ENCODE measurements at regions not wholly inside any gene's neighbourhood (a gene's known extent, or its start where the extent isn't known, plus 50 kb on each side); places are given as distances from the start of the nearest gene placed in this dataset.

DNA sequence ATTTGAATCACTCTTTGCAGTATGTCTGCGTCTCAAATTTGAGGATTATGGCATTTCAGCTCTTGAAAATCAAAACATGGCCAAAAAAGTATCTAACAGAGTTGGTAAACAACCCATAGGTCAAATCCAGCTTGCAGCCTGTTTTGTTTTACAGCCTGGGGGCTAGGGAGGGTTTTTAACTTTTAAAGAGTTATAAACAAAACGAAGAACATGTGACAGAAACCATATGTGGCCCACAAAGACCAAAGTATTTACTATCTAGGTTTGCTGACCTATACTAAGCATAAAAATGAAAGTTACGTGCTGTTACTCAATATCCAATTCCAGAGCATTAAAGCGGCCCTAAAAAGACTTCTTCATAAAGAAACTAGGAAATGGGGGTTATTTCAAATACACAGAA lies 55.5 kb upstream of the STARD3NL start:
- H3K18ac ChIP-seq (ENCODE audit: low read depth, low read length): no peak overlapping the region
- no peak overlapping the region for H2AK5ac ChIP-seq (ENCODE audit: low read depth, low read length)
- H3K36me3 ChIP-seq (ENCODE audit: control insufficient read depth, insufficient read depth, low read length): no peaks in the 10 kb centered on the region
- H3K4me3 ChIP-seq (ENCODE audit: insufficient read depth, low read depth, low read length): no peak overlapping the region
- no peak overlapping the region for H2BK120ac ChIP-seq (ENCODE audit: low read depth, low read length)
- H3K4ac ChIP-seq (ENCODE audit: low read depth, low read length): no peak overlapping the region
- no peak for TF ChIP-seq MAZ (IDR thresholded peaks at IDR 0.05; ENCODE audit: borderline replicate concordance, low read depth, low read length)
- TF ChIP-seq POLR2A (IDR thresholded peaks at IDR 0.05; ENCODE audit: low read depth, low read length): no peak
- TF ChIP-seq MXI1 (IDR thresholded peaks at IDR 0.05; ENCODE audit: borderline replicate concordance, low read depth, low read length): no peak
- no peak for TF ChIP-seq CHD1 (IDR thresholded peaks at IDR 0.05; ENCODE audit: low read depth, low read length)
- TF ChIP-seq, protein P1, sequence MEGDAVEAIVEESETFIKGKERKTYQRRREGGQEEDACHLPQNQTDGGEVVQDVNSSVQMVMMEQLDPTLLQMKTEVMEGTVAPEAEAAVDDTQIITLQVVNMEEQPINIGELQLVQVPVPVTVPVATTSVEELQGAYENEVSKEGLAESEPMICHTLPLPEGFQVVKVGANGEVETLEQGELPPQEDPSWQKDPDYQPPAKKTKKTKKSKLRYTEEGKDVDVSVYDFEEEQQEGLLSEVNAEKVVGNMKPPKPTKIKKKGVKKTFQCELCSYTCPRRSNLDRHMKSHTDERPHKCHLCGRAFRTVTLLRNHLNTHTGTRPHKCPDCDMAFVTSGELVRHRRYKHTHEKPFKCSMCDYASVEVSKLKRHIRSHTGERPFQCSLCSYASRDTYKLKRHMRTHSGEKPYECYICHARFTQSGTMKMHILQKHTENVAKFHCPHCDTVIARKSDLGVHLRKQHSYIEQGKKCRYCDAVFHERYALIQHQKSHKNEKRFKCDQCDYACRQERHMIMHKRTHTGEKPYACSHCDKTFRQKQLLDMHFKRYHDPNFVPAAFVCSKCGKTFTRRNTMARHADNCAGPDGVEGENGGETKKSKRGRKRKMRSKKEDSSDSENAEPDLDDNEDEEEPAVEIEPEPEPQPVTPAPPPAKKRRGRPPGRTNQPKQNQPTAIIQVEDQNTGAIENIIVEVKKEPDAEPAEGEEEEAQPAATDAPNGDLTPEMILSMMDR (conservative IDR thresholded peaks at IDR 0.05; ENCODE audit: low read depth, low read length): no peak
- TF ChIP-seq MAFK (IDR thresholded peaks at IDR 0.05; ENCODE audit: low read depth, low read length): no peak
- TF ChIP-seq BHLHE40 (IDR thresholded peaks at IDR 0.05; ENCODE audit: low read depth, low read length): no peak
- TF ChIP-seq FOS (IDR thresholded peaks at IDR 0.05; ENCODE audit: low read depth, low read length): no peak
- TF ChIP-seq, protein P2, sequence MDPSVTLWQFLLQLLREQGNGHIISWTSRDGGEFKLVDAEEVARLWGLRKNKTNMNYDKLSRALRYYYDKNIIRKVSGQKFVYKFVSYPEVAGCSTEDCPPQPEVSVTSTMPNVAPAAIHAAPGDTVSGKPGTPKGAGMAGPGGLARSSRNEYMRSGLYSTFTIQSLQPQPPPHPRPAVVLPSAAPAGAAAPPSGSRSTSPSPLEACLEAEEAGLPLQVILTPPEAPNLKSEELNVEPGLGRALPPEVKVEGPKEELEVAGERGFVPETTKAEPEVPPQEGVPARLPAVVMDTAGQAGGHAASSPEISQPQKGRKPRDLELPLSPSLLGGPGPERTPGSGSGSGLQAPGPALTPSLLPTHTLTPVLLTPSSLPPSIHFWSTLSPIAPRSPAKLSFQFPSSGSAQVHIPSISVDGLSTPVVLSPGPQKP (IDR thresholded peaks at IDR 0.05; ENCODE audit: borderline replicate concordance, low read depth, low read length): no peak
- TF ChIP-seq NFE2L2 (IDR thresholded peaks at IDR 0.05; ENCODE audit: low read depth, low read length): no peak
- H2BK20ac ChIP-seq (ENCODE audit: low read depth, low read length): no peak overlapping the region
- H4K20me1 ChIP-seq (ENCODE audit: insufficient read depth, low read length): no peaks in the 10 kb centered on the region
- no peak overlapping the region for H3K9ac ChIP-seq (ENCODE audit: low read depth, low read length)
- WGBS, 2 experiments (ENCODE audit: extremely low coverage in 2 of 2, insufficient read length in 1 of 2): no CpG with 5 or more reads among the region's 4 CpGs
- POLR2A ChIA-PET (ENCODE audit: unreplicated experiment): no interaction called here
- no peaks in the 10 kb centered on the region for H3K27me3 ChIP-seq (ENCODE audit: control insufficient read depth, insufficient read depth, low read length)
- H3K23ac ChIP-seq (ENCODE audit: low read depth, low read length): no peak overlapping the region
- intact Hi-C loops (cut with micrococcal nuclease): no loop called here
- H3K79me1 ChIP-seq (ENCODE audit: low read depth in 1 of 2, low read length in 2 of 2): no peaks in the 10 kb centered on the region
- no peaks in the 10 kb centered on the region for H3K4me1 ChIP-seq (ENCODE audit: control insufficient read depth, insufficient read depth, low read length)
- in situ Hi-C loops (cut with MboI; ENCODE audit: low sequenced_read_pairs): no loop called here
- no peak overlapping the region for H4K5ac ChIP-seq (ENCODE audit: low read depth, low read length)
- H3K4me2 ChIP-seq (ENCODE audit: low read depth, low read length): no peak overlapping the region
- no TSS peak for BruUV-seq (replicated peaks)
- H2BK15ac ChIP-seq (ENCODE audit: low read depth, low read length): no peak overlapping the region
- CTCF ChIA-PET: no interaction called here
- no peak for ATAC-seq (ENCODE audit: low read depth)
- DNase-seq: no peak
- no peak overlapping the region for H2AFZ ChIP-seq (replicated peaks; ENCODE audit: low read length, poor library complexity)
- H2AK9ac ChIP-seq (replicated peaks; ENCODE audit: low read depth, low read length, poor library complexity): no peak overlapping the region
- H3K9me1 ChIP-seq (ENCODE audit: insufficient read depth, low read length): no peaks in the 10 kb centered on the region
- H3K14ac ChIP-seq (replicated peaks; ENCODE audit: low read depth, low read length): no peak overlapping the region
- H4K8ac ChIP-seq (ENCODE audit: low read depth in 2 of 2, low read length in 2 of 2): no peak overlapping the region
- no peaks in the 10 kb centered on the region for H3K9me3 ChIP-seq (ENCODE audit: control insufficient read depth, insufficient read depth, low read length)
- no peak overlapping the region for H2BK5ac ChIP-seq (ENCODE audit: low read depth, low read length, poor library complexity, severe bottlenecking)
- H3K56ac ChIP-seq (ENCODE audit: extremely low read depth, insufficient read depth, low read length): no peak overlapping the region
- no peak overlapping the region for H4K91ac ChIP-seq (ENCODE audit: insufficient read depth, low read depth, low read length)
- dilution Hi-C loops (cut with HindIII; ENCODE audit: low sequenced_read_pairs, unreplicated experiment): no loop called here
- no peak overlapping the region for H3K27ac ChIP-seq (ENCODE audit: insufficient read depth, low read length)

All from IMR-90 (cell line).